LNCAP (cell line): ENCODE measurements at regions not wholly inside any gene's neighbourhood (a gene's known extent, or its start where the extent isn't known, plus 50 kb on each side); places are given as distances from the start of the nearest gene placed in this dataset.

Experiments
- TF ChIP-seq, protein P1 (sequence below): fragments of 450-650 bp; IDR thresholded peaks from 2 replicates; pipeline ENCODE4 v1.5.1; 2017; ENCODE audit warnings: mild to moderate bottlenecking

DNA sequence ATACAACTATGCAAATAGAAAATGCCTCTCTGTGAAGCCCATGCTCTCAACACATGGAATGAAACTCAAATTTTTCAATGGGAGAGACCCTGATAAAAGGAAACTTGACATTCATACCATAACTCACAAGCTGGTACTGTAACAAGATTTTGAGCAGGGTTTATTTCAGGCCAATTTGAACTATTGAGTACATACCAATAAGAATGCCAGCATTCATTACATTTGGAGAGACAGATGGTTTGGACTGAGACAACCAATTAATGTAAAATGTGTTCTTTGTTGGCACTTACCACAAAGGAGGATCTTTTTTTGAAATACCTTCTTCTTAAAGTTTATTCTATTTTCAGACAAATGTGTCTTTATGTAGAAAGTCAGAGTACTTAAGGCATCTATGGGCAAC is 1357.0 kb upstream of the GOT2 start:
- TF ChIP-seq, protein P1, sequence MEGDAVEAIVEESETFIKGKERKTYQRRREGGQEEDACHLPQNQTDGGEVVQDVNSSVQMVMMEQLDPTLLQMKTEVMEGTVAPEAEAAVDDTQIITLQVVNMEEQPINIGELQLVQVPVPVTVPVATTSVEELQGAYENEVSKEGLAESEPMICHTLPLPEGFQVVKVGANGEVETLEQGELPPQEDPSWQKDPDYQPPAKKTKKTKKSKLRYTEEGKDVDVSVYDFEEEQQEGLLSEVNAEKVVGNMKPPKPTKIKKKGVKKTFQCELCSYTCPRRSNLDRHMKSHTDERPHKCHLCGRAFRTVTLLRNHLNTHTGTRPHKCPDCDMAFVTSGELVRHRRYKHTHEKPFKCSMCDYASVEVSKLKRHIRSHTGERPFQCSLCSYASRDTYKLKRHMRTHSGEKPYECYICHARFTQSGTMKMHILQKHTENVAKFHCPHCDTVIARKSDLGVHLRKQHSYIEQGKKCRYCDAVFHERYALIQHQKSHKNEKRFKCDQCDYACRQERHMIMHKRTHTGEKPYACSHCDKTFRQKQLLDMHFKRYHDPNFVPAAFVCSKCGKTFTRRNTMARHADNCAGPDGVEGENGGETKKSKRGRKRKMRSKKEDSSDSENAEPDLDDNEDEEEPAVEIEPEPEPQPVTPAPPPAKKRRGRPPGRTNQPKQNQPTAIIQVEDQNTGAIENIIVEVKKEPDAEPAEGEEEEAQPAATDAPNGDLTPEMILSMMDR, result no peak

DNA sequence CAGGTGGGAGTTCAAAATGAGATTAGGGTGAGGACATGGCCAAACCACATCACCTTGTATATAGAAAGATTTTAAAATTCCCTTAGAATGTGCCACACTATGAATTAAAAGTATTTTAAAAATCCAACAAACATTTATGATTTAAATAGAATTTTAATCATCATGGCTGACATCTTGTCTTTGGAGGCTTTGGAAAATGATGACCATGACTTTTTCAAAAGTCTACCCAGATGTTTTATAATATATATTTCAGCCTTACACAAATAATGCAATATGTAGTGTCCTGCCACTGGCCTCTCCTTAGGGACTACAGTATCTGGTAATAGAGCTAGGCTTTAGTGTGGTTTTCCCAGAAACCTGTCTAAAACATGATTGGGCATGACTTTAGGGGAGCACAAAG is 1353.4 kb upstream of the GOT2 start:
- TF ChIP-seq, protein P1, result no peak

GRCh38 chr16:60077861-60078260 is 1343.7 kb upstream of the GOT2 start:
- TF ChIP-seq, protein P1, result no peak

GRCh38 chr16:60074378-60074777 is 1340.3 kb upstream of the GOT2 start:
- TF ChIP-seq, protein P1, result no peak

- TF ChIP-seq, protein P1, result no peak
These were observed 1339.3 kb upstream of the GOT2 start for GRCh38 chr16:60073376-60073775.

GRCh38 chr16:60064026-60064425 is 1329.9 kb upstream of the GOT2 start:
- TF ChIP-seq, protein P1, result no peak

GRCh38 chr16:60061396-60061795 is 1327.3 kb upstream of the GOT2 start:
- TF ChIP-seq, protein P1, result no peak

- TF ChIP-seq, protein P1, result no peak
These were observed 1326.6 kb upstream of the GOT2 start for GRCh38 chr16:60060731-60061130.
